ENCODE measurements at regions not wholly inside any gene's neighbourhood (a gene's known extent, or its start where the extent isn't known, plus 50 kb on each side); places are given as distances from the start of the nearest gene placed in this dataset.

- Histone ChIP-seq H3K79me2 (ENCODE audit: insufficient read depth, low read length) (no peaks in the 10 kb centered on the region), H3K9me3 (replicated peaks in 1 of 2; ENCODE audit: control insufficient read depth in 1 of 2, insufficient read depth in 1 of 2, low read length in 2 of 2) (no peaks in the 10 kb centered on the region), H3K4me3 (replicated peaks in 1 of 3; ENCODE audit: low read depth in 2 of 3, low read length in 3 of 3) (no peak overlapping the region), H4K20me1 (ENCODE audit: insufficient read depth, low read length) (no peaks in the 10 kb centered on the region), H3K4me1 (ENCODE audit: control insufficient read depth in 1 of 2, insufficient read depth in 2 of 2, low read length in 2 of 2) (no peaks in the 10 kb centered on the region), H3K36me3 (replicated peaks in 1 of 2; ENCODE audit: control insufficient read depth in 1 of 2, insufficient read depth in 2 of 2, low read length in 2 of 2) (no peaks in the 10 kb centered on the region), H3K4me2 (replicated peaks; ENCODE audit: extremely low read depth, low read length, poor library complexity, severe bottlenecking) (no peak overlapping the region), H3K27me3 (ENCODE audit: control insufficient read depth in 2 of 2, insufficient read depth in 2 of 2, low read length in 2 of 2) (no peaks in the 10 kb centered on the region), H3K9ac (ENCODE audit: insufficient read depth, low read length, poor library complexity, severe bottlenecking) (no peak overlapping the region), H3K27ac (ENCODE audit: low read depth in 1 of 2, low read length in 2 of 2) (no peak overlapping the region), H2AFZ (ENCODE audit: insufficient read depth, low read depth, low read length, poor library complexity, severe bottlenecking) (no peak overlapping the region)
- no peak for TF ChIP-seq CTCF (IDR thresholded peaks at IDR 0.05)
- peaks cover 0 to 2% (median 0%) of the 10 kb centered on the region in 7 donors for H3K9me3 Mint-ChIP-seq
- intact Hi-C loops (cut with micrococcal nuclease), result no loop called here
- H3K4me1 Mint-ChIP-seq, result no peaks in the 10 kb centered on the region
- H3K36me3 Mint-ChIP-seq, result no peaks in the 10 kb centered on the region
- no peak for DNase-seq
- no peak overlapping the region for H3K4me3 Mint-ChIP-seq
- H3K27me3 Mint-ChIP-seq (ENCODE audit: low read depth in 3 of 3), result peaks cover 3 to 13% (median 6%) of the 10 kb centered on the region in 3 donors
- WGBS (ENCODE audit: insufficient coverage), result 92% methylated on average over 3 of the region's 3 CpGs
- no peak overlapping the region for H3K27ac Mint-ChIP-seq
Measured at GRCh38 chr17:34117332-34117731, 137.8 kb upstream of the CCL2 start.

- peaks cover 3 to 13% (median 6%) of the 10 kb centered on the region in 3 donors for H3K27me3 Mint-ChIP-seq (ENCODE audit: low read depth in 3 of 3)
Measured at GRCh38 chr17:34117811-34118210, 137.3 kb upstream of the CCL2 start.

More at GRCh38 chr17:34117811-34118210, 137.3 kb upstream of the CCL2 start:
- H2AFZ ChIP-seq (ENCODE audit: insufficient read depth, low read depth, low read length, poor library complexity, severe bottlenecking), result no peak overlapping the region
- Mint-ChIP-seq H3K27ac (no peak overlapping the region), H3K4me1 (no peaks in the 10 kb centered on the region), H3K9me3 (peaks cover 0 to 2% (median 0%) of the 10 kb centered on the region in 7 donors), H3K4me3 (no peak overlapping the region), H3K36me3 (no peaks in the 10 kb centered on the region)
- no peak overlapping the region for H3K9ac ChIP-seq (ENCODE audit: insufficient read depth, low read length, poor library complexity, severe bottlenecking)
- H3K27me3 ChIP-seq (ENCODE audit: control insufficient read depth in 2 of 2, insufficient read depth in 2 of 2, low read length in 2 of 2), result no peaks in the 10 kb centered on the region
- no peaks in the 10 kb centered on the region for H3K79me2 ChIP-seq (ENCODE audit: insufficient read depth, low read length)
- no peaks in the 10 kb centered on the region for H3K9me3 ChIP-seq (replicated peaks in 1 of 2; ENCODE audit: control insufficient read depth in 1 of 2, insufficient read depth in 1 of 2, low read length in 2 of 2)
- H3K4me2 ChIP-seq (replicated peaks; ENCODE audit: extremely low read depth, low read length, poor library complexity, severe bottlenecking), result no peak overlapping the region
- 83% methylated on average over 1 of the region's 1 CpG for WGBS (ENCODE audit: insufficient coverage)
- no peaks in the 10 kb centered on the region for H4K20me1 ChIP-seq (ENCODE audit: insufficient read depth, low read length)
- no peak for TF ChIP-seq CTCF (IDR thresholded peaks at IDR 0.05)
- H3K4me1 ChIP-seq (ENCODE audit: control insufficient read depth in 1 of 2, insufficient read depth in 2 of 2, low read length in 2 of 2), result no peaks in the 10 kb centered on the region
- intact Hi-C loops (cut with micrococcal nuclease), result no loop called here
- DNase-seq, result no peak
- no peak overlapping the region for H3K27ac ChIP-seq (ENCODE audit: low read depth in 1 of 2, low read length in 2 of 2)
- no peaks in the 10 kb centered on the region for H3K36me3 ChIP-seq (replicated peaks in 1 of 2; ENCODE audit: control insufficient read depth in 1 of 2, insufficient read depth in 2 of 2, low read length in 2 of 2)
- H3K4me3 ChIP-seq (replicated peaks in 1 of 3; ENCODE audit: low read depth in 2 of 3, low read length in 3 of 3), result no peak overlapping the region

All from CD14-positive monocyte (primary cell).